HEK293 (cell line): ENCODE measurements at regions not wholly inside any gene's neighbourhood (a gene's known extent, or its start where the extent isn't known, plus 50 kb on each side); places are given as distances from the start of the nearest gene placed in this dataset.

ENCODE experiments used
- CTCF ChIP-seq: fragments of 450-650 bp; formaldehyde crosslinking; IDR thresholded peaks from 2 replicates; pipeline ENCODE4 v1.5.1; 2016; ENCODE audit warnings: missing biosample characterization, missing genetic modification characterization
- PATZ1 ChIP-seq: fragments of 450-650 bp; formaldehyde crosslinking; IDR thresholded peaks from 2 replicates; pipeline ENCODE4 v1.5.1; 2016; ENCODE audit warnings: missing biosample characterization, missing genetic modification characterization
- TCF7L2 ChIP-seq: IDR thresholded peaks from 2 replicates; pipeline ENCODE4 v1.6.1; 2011; ENCODE audit warnings: low read depth, mild to moderate bottlenecking, inconsistent platforms, low read length, moderate library complexity, borderline replicate concordance
- ZBTB48 ChIP-seq: fragments of 450-650 bp; formaldehyde crosslinking; IDR thresholded peaks from 2 replicates; pipeline ENCODE4 v1.5.1; 2016; ENCODE audit warnings: missing biosample characterization, missing genetic modification characterization
- ZBTB7A ChIP-seq: fragments of 450-650 bp; formaldehyde crosslinking; IDR thresholded peaks from 2 replicates; pipeline ENCODE4 v1.5.1; 2016; ENCODE audit warnings: low read depth, missing biosample characterization, missing genetic modification characterization
- ZFP3 ChIP-seq: fragments of 450-650 bp; formaldehyde crosslinking; IDR thresholded peaks from 2 replicates; pipeline ENCODE4 v1.5.1; 2016; ENCODE audit warnings: low read depth, missing biosample characterization, missing genetic modification characterization
- ZNF274 ChIP-seq, 2 experiments: fragments of 200-500 bp in 1 of 2; fragments of 450-650 bp in 1 of 2; sonication (Bioruptor generic) in 1 of 2; formaldehyde crosslinking in 1 of 2; IDR thresholded peaks; 2 replicates each; pipeline versions ENCODE4 v1.5.1 to v1.6.1; 2014 to 2016; ENCODE audit warnings: borderline replicate concordance in 1 of 2, inconsistent platforms in 1 of 2, low read length in 1 of 2, missing biosample characterization in 1 of 2, missing genetic modification characterization in 1 of 2
- ZNF311 ChIP-seq: fragments of 450-650 bp; formaldehyde crosslinking; IDR thresholded peaks from 2 replicates; pipeline ENCODE4 v1.5.1; 2017; ENCODE audit warnings: missing biosample characterization, missing genetic modification characterization, borderline replicate concordance
- ZNF335 ChIP-seq: fragments of 450-650 bp; formaldehyde crosslinking; conservative IDR thresholded peaks from 2 replicates; pipeline ENCODE4 v1.5.1; 2016; ENCODE audit warnings: missing biosample characterization, missing genetic modification characterization

- no peak for TF ChIP-seq ZBTB7A (tag by site-specific recombination)
- TF ChIP-seq CTCF (tag by site-specific recombination) = no peak
- no peak for TF ChIP-seq ZBTB48 (tag by site-specific recombination)
- TF ChIP-seq ZNF274 (IDR thresholded peaks at IDR 0.05; ENCODE audit: low read length) = no peak
- TF ChIP-seq ZNF274 (tag by site-specific recombination; IDR thresholded peaks at IDR 0.05; ENCODE audit: borderline replicate concordance) = no peak
- no peak for TF ChIP-seq ZNF311
- no peak for TF ChIP-seq ZNF335 (tag by site-specific recombination)
- no peak for TF ChIP-seq ZFP3 (tag by site-specific recombination)
- TF ChIP-seq PATZ1 (tag by site-specific recombination) = no peak
- TF ChIP-seq TCF7L2 = no peak
Observed at GRCh38 chr6:125499535-125499934, 197.8 kb upstream of the HDDC2 start.
